Esophagus muscularis mucosa (tissue), 4 donors: ENCODE measurements at regions not wholly inside any gene's neighbourhood (a gene's known extent, or its start where the extent isn't known, plus 50 kb on each side); places are given as distances from the start of the nearest gene placed in this dataset.

Source experiments
- EP300 ChIP-seq: sonication (generic); formaldehyde crosslinking; IDR thresholded peaks from one replicate; pipeline ENCODE4 v1.6.1; 2017; ENCODE audit warnings: antibody characterized with exemption
- POLR2A ChIP-seq: fragments of 450-650 bp; IDR thresholded peaks from one replicate; pipeline ENCODE4 v1.6.1; 2017; ENCODE audit warnings: antibody characterized with exemption, moderate library complexity, mild to moderate bottlenecking, low read depth
- POLR2AphosphoS5 ChIP-seq, 2 donors: sonication (generic); formaldehyde crosslinking; IDR thresholded peaks; one replicate each; pipeline ENCODE4 v1.6.1; 2017; ENCODE audit warnings: antibody characterized with exemption in 2 of 2
- TF ChIP-seq, protein P1 (sequence below), 3 experiments: fragments of 200-600 bp in 2 of 3; fragments of 450-650 bp in 1 of 3; sonication (generic) in 2 of 3; IDR thresholded peaks; one replicate each; pipeline ENCODE4 v1.5.1; 2017 to 2019; ENCODE audit warnings: antibody characterized with exemption in 3 of 3, mild to moderate bottlenecking in 2 of 3, moderate library complexity in 1 of 3

DNA sequence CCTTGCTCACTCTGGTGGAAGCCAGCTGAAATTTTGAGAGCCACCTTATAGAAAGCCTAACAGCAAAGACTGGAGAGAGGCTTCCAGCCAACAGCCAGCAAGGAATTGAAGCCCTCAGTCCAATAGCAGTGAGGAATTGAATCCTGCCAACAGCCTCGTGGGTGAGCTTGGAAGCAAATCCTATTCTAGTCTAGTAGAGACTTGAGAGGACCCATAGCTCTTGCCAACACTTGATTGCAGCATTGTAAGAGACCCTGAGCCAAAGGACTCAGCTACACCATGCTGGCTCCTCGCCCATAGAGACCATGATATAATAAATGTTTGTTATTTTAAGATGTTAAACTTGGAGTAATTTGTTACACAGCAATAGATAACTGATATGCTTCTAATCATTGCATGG, 403.0 kb upstream of the TNP1 start:
- no peak for TF ChIP-seq POLR2AphosphoS5 (IDR thresholded peaks at IDR 0.05)
- TF ChIP-seq POLR2A = no peak
- TF ChIP-seq, protein P1, sequence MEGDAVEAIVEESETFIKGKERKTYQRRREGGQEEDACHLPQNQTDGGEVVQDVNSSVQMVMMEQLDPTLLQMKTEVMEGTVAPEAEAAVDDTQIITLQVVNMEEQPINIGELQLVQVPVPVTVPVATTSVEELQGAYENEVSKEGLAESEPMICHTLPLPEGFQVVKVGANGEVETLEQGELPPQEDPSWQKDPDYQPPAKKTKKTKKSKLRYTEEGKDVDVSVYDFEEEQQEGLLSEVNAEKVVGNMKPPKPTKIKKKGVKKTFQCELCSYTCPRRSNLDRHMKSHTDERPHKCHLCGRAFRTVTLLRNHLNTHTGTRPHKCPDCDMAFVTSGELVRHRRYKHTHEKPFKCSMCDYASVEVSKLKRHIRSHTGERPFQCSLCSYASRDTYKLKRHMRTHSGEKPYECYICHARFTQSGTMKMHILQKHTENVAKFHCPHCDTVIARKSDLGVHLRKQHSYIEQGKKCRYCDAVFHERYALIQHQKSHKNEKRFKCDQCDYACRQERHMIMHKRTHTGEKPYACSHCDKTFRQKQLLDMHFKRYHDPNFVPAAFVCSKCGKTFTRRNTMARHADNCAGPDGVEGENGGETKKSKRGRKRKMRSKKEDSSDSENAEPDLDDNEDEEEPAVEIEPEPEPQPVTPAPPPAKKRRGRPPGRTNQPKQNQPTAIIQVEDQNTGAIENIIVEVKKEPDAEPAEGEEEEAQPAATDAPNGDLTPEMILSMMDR (IDR thresholded peaks at IDR 0.05) = no peak
- TF ChIP-seq EP300 = no peak
